Ecto neural progenitor cell (in vitro differentiated cells): ENCODE measurements at regions not wholly inside any gene's neighbourhood (a gene's known extent, or its start where the extent isn't known, plus 50 kb on each side); places are given as distances from the start of the nearest gene placed in this dataset.

Source experiments
- DNase-seq: peaks from one replicate; pipeline ENCODE4 v3.0.0-alpha.2; 2018; ENCODE audit warnings: low spot score

DNA sequence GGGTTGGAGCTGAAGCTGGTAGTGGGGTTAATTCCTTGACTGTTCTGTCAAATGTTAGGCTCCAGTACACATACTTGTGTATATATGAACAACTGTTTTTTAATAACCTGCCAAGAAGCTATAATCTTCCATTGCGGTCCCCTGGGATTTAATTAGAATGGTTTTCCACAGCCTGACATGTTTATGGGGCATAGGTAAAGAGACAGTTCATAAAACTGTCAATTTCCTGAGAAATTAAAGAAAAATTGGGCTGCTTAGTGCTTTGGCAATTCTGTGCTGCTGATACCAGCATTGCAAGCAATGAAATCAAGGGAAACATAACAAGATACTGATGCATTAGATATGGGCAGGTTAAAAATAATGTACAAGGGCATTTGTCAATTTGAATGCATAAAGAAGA is 314.1 kb upstream of the SLC35B3 start:
- DNase-seq, result no peak

DNA sequence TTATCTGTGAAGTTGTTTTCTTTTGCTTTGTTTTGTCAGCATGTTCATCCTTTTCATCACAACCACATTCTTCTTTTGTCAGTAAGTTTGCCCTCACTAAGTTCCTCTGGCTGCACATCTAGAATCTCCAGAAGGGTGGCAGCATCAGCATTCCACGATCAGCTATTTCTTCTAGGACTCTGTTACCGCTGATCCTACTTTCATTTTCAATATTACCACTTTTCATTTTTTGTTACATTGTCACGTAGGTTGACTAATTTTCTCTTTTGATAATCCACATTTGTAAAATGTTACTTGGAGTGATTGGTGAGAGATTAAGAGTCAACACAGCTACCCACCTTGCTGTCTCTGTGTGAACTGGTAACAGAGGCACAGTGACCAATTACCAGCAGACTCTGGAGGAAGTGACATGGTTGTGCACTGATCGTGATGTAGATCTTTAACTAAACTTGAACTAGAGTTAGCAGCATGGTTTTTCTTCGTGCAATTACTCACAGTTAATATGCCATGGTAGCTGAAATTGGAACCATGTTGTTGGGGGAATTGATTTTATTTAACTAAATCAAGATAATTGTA is 307.9 kb upstream of the SLC35B3 start:
- DNase-seq, result no peak

- DNase-seq, result no peak
Measured at GRCh38 chr6:8739454-8739853, 304.1 kb upstream of the SLC35B3 start.

DNA sequence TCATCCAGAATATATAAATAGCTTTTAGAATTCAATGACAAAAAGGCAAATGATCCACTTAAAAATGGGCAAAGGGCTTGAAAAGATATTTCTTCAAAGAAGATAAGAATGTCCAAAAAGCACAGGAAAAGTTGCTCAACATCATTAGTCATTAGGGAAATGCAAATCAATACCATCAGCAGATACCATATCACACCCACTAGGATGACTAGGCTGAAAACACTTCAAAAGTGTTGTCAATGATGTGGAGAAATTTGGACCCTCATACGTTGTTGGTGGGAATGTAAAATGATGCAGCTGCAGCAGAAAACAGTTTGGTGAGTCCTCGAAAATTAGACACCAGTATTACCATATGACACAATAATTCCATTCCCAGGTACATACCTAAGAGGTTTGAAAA is 303.6 kb upstream of the SLC35B3 start:
- no peak for DNase-seq

DNA sequence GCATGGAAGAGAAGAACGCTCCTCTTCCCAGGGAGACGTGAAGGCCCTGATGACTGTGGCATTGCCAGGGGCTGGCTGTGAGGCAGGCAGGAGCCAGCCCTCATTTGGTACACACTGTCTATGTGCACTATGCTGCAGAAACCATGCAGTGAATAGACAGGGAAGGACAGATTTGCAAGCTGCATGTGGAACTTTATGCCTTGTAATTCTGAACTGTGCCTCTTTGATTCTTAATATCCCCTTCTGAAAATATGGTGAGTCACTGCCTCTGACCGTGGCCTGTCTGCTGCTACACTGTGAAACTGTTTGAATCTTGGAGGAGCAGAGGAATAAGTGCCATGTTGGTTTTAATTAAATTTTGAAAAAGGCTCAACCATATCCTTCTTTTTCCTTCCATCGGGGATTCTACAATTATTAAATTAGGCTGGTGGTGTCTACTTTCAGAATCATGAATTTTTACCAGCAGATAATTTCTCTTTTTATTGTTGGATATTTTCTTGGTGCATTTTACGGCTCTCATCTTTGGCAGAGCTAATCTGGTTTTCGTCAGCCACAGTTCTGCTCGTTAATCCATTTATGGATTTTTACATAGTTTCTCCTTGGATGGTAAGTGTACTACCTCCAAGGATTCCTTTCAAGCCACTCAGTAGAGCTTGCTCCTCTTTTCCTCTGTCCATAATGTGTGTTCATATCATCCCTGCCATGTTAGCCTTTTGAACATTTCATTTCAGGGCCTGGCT is 301.0 kb upstream of the SLC35B3 start:
- no peak for DNase-seq

DNA sequence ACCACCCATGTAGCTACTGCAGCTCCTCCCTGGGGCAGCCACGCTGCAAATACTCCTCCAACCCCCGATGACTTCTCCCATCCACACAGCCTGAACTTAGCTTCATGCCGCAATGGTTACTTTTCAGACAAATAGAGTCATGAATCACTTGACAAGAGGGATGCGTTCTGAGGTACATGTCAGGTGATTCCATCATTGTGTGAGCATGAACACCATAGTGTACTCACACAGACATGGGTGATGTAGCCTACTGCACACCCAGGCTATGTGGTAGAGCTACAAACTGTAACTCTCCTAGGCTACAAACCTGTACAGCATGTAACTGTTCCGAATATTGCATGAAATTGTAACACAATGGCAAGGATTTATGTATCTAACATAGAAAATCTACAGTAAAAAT is 298.5 kb upstream of the SLC35B3 start:
- no peak for DNase-seq

DNA sequence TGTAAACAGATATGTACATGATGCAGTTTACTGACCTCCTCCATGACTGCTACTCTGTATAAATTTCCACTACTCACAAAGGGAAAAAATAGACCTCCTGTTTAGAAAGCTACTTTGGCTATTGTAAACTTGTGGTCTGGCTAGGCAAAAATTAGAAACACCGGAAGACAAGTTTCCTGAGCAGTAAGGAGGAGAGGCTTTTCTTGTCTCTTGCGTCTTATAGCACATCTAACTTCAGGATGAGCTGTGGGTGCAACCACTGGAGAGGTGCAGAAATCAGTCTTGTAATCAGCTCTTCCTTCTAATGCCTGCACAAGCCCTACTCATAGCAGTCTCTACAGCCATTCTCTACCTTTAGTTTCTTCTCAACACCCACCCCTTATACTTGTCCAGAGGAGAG is 296.5 kb upstream of the SLC35B3 start:
- DNase-seq, result no peak

DNA sequence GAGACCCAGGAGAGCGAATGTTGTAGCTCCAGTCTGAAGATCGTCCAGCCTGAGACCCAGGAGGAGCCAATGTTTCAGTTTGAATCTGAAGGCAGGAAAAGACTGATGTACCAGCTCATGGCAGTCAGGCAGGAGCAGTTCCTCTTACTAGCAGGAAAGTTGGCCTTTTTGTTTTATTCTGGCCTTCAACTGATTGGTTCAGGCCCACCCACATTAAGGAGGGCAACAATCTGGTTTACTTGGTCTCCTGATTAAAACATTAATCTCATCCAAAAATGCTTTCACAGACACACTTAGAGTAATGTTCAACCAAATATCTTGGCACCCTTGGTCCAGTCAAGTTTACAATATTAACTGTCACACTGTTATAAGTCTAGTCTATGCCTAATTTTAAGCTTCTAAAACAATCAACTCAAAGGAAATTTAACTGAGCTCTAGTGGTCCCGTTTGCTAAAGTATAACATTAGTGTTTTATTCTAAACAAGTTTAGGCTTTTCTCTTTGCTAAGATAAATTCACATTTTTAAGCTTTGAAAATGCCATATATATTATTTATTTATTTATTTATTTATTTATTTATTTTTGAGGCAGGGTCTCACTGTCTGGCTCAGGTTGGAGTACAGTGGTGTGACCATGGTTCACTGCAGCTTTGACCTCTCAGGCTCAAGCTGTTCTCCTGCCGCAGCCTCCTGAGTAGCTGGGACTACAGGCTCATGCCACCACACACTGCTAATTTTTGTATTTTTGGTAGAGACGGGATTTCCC is 275.5 kb upstream of the SLC35B3 start:
- DNase-seq, result no peak

GRCh38 chr6:8707956-8708772 is 272.8 kb upstream of the SLC35B3 start:
- DNase-seq, result no peak

DNA sequence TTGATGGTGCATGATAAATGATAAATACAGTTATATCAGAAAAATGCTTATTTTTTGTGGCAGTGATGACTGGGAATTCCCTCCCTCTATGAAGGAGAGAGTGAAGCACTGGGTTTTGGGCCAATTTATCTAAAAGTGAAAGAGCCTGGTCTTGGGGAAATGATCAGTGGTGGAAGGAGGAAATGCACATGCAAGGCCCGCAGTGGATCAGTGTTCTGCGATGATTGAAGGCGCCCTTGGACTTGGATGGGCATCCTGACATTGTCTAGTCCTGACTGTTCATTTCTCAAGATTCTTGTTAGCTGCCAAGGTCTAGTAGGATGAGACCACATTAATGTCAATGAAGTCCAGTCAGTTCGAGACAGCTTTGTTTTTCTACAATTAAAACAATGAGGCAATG is 272.0 kb upstream of the SLC35B3 start:
- DNase-seq, result no peak

DNA sequence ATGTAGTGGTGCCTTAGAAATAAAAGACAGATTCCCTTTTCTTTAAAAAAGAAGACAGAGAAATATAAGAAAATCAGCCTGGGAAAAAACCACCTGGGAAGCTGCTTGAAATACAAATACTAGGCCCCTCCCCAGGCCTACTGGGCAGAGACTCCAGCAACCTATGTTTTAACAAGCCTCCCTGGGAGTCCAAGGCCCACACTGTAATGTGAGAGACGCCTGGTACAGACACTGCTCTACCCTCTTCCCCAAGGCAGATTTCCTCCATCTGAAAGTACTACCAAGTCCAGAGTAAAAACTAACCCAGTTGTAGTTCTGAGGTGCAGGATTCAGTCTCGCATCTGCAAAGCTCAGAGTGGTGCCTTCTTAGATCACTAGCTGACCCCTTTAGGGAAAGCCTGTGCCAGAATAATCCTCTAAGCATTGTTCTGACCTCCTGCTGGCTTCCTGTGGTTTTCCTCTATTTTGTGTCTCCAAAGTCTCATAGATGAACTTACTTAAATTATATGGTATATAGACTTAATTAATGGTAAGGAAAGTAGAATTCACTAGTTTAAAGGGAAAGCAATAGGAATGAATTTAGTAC is 270.2 kb upstream of the SLC35B3 start:
- DNase-seq, result no peak

DNA sequence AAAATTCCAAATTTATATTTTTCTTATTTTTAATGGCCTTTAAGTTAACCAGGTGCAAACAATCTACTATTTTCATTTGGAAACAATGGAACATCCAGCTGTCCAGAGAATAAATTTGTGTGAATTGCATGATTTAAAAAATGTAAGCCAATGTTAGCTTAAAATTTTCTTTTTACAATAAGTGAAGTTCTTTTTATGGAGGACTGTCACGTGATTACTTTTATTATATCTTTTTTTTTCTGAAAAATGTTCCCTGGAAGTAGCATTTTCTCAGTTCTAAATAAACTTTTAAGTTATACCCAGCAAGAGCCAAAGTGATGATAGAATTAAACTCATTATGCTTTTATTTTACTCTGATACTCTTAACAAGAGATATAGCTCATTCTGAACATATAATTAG is 267.7 kb upstream of the SLC35B3 start:
- no peak for DNase-seq

DNA sequence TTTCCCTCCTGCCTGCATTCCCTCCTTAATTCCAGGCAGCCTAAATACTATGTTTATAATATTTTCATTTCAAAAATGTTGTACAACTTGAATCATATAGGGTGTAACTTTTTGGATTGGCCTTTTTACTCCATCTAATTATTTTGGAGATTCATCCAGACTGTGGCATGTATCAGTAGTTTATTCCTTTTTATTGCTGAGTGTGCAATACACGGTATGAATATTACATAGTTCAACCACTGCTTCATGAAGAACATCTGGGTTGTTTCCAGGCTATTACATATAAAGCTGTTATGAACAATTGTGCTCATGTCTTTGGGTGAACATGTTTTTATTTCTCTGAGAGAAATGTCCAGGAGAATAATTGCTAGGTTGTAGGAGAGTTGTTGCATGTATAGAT is 253.5 kb upstream of the SLC35B3 start:
- no peak for DNase-seq

- no peak for DNase-seq
Measured at GRCh38 chr6:8686077-8686476, 250.7 kb upstream of the SLC35B3 start.

- no peak for DNase-seq
Measured at GRCh38 chr6:8683204-8683603, 247.9 kb upstream of the SLC35B3 start.

- DNase-seq, result no peak
Measured at GRCh38 chr6:8679823-8680222, 244.5 kb upstream of the SLC35B3 start.

DNA sequence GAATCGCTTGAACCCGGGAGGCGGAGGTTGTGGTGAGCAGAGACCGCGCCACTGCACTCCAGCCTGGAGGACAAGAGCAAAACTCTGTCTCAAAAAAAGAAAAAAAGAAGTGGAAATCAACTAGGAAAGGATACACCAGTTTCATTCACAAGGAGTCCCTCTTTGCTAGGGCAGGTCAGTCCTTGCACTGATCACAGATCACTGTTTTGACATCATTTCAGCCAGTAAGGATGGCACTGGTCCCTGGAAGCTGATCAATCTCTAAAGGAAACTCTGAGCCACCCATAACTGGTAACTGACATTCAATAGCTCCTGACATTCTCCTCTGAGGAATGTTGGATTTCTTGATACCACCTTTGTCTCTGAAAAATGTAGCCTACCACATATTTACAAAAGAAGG is 243.1 kb upstream of the SLC35B3 start:
- DNase-seq, result no peak

GRCh38 chr6:8674126-8674525 is 238.8 kb upstream of the SLC35B3 start:
- DNase-seq, result no peak

- no peak for DNase-seq
Measured at GRCh38 chr6:8672882-8673281, 237.5 kb upstream of the SLC35B3 start.

- DNase-seq, result no peak
Measured at GRCh38 chr6:8670792-8671191, 235.4 kb upstream of the SLC35B3 start.

GRCh38 chr6:8664700-8665099 is 229.4 kb upstream of the SLC35B3 start:
- no peak for DNase-seq

DNA sequence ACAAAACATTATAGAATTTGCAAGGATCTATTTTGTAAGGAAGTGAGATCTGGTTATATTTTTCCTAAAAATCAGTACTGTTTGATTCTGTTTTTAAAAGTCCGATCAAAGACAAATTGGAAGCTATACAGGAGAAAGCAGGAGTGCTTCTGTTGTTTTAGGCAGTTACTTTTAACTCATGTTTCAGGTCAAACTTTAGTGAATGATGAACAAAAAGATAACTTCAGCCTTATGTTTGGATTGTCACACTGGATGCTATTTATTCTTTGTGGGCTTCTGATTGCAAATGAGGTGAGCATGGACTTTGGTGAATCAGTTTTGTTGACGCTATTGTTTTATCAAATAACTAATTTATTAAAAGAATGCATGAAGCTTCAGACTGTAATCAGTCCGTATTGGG is 228.7 kb upstream of the SLC35B3 start:
- no peak for DNase-seq
